Mammary epithelial cell (primary cell): ENCODE measurements at regions not wholly inside any gene's neighbourhood (a gene's known extent, or its start where the extent isn't known, plus 50 kb on each side); places are given as distances from the start of the nearest gene placed in this dataset.

Experiments used
- EZH2 ChIP-seq: IDR thresholded peaks from 2 replicates; pipeline ENCODE4 v1.6.1; 2012; ENCODE audit warnings: low read length, inconsistent platforms, borderline replicate concordance
- TF ChIP-seq, protein P1 (sequence below), 2 donors: IDR thresholded peaks in 1 of 2; conservative IDR thresholded peaks in 1 of 2; 2 replicates each; pipeline ENCODE4 v1.5.1; 2011 to 2012; ENCODE audit warnings: inconsistent platforms in 2 of 2, low read length in 2 of 2, mild to moderate bottlenecking in 2 of 2, control low read depth in 1 of 2, low read depth in 1 of 2; ENCODE audit not compliant: insufficient read depth in 1 of 2; ENCODE audit errors: extremely low read depth in 1 of 2

- TF ChIP-seq, protein P1, sequence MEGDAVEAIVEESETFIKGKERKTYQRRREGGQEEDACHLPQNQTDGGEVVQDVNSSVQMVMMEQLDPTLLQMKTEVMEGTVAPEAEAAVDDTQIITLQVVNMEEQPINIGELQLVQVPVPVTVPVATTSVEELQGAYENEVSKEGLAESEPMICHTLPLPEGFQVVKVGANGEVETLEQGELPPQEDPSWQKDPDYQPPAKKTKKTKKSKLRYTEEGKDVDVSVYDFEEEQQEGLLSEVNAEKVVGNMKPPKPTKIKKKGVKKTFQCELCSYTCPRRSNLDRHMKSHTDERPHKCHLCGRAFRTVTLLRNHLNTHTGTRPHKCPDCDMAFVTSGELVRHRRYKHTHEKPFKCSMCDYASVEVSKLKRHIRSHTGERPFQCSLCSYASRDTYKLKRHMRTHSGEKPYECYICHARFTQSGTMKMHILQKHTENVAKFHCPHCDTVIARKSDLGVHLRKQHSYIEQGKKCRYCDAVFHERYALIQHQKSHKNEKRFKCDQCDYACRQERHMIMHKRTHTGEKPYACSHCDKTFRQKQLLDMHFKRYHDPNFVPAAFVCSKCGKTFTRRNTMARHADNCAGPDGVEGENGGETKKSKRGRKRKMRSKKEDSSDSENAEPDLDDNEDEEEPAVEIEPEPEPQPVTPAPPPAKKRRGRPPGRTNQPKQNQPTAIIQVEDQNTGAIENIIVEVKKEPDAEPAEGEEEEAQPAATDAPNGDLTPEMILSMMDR (conservative IDR thresholded peaks at IDR 0.05 in 1 of 2, IDR thresholded peaks at IDR 0.05 in 1 of 2; ENCODE audit: extremely low read depth in 1 of 2, insufficient read depth in 1 of 2, low read depth in 1 of 2, low read length in 2 of 2) = no peak
- no peak for TF ChIP-seq EZH2
These were observed 161.9 kb upstream of the XYLT1 start for GRCh38 chr16:17632667-17633066.
